Smooth muscle cell (in vitro differentiated cells): ENCODE measurements at regions not wholly inside any gene's neighbourhood (a gene's known extent, or its start where the extent isn't known, plus 50 kb on each side); places are given as distances from the start of the nearest gene placed in this dataset.

Source experiments
- DNase-seq: peaks from one replicate; lab custom pipeline; 2025; ENCODE audit not compliant: unreplicated experiment; lab: John Stamatoyannopoulos, UW
- H2AFZ ChIP-seq: fragments of 200-600 bp; sonication (generic); 2 replicates; pipeline ENCODE4 v1.6.0; 2016; ENCODE audit warnings: antibody characterized with exemption, low read depth, mild to moderate bottlenecking
- H3F3A ChIP-seq: fragments of 200-600 bp; sonication (generic); 2 replicates; pipeline ENCODE4 v1.6.0; 2017; ENCODE audit warnings: antibody characterized with exemption, low read depth
- H3K27ac ChIP-seq: fragments of 200-600 bp; sonication (generic); 2 replicates; pipeline ENCODE4 v1.5.1; 2016; ENCODE audit warnings: low read depth, mild to moderate bottlenecking
- H3K27me3 ChIP-seq: fragments of 200-600 bp; sonication (generic); 2 replicates; pipeline ENCODE4 v1.6.1; 2016; ENCODE audit warnings: low read depth, mild to moderate bottlenecking
- H3K36me3 ChIP-seq: fragments of 200-600 bp; sonication (generic); 2 replicates; pipeline ENCODE4 v1.5.1; 2016; ENCODE audit warnings: low read depth
- H3K4me1 ChIP-seq: fragments of 200-600 bp; sonication (generic); 2 replicates; pipeline ENCODE4 v1.5.1; 2016; ENCODE audit warnings: low read depth
- H3K4me2 ChIP-seq: fragments of 200-600 bp; sonication (generic); 2 replicates; pipeline ENCODE4 v1.6.0; 2016; ENCODE audit warnings: mild to moderate bottlenecking
- H3K4me3 ChIP-seq: fragments of 200-600 bp; sonication (generic); 2 replicates; pipeline ENCODE4 v1.5.1; 2016; ENCODE audit warnings: mild to moderate bottlenecking
- H3K79me2 ChIP-seq: fragments of 200-600 bp; sonication (generic); 2 replicates; pipeline ENCODE4 v1.6.0; 2016; ENCODE audit warnings: low read depth, mild to moderate bottlenecking
- H3K9ac ChIP-seq: fragments of 200-600 bp; sonication (generic); 2 replicates; pipeline ENCODE4 v1.6.0; 2016; ENCODE audit warnings: low read depth
- H3K9me3 ChIP-seq: fragments of 200-600 bp; sonication (generic); replicated peaks from 2 replicates; pipeline ENCODE4 v1.5.1; 2016; ENCODE audit warnings: low read depth
- H4K20me1 ChIP-seq: fragments of 200-600 bp; sonication (generic); 2 replicates; pipeline ENCODE4 v1.6.0; 2016; ENCODE audit warnings: low read depth
- WGBS: methylation state at CpG from one replicate; pipeline ENCODE4 v1.1.7; 2016; ENCODE audit warnings: low lambda C conversion rate; 5-methylcytosine and 5-hydroxymethylcytosine counted together
- TF ChIP-seq, protein P1 (sequence below): fragments of 200-600 bp; sonication (generic); IDR thresholded peaks from 2 replicates; pipeline ENCODE4 v1.5.1; 2017; ENCODE audit warnings: borderline replicate concordance, mild to moderate bottlenecking, antibody characterized with exemption; ENCODE audit not compliant: insufficient read depth, poor library complexity, severe bottlenecking

DNA sequence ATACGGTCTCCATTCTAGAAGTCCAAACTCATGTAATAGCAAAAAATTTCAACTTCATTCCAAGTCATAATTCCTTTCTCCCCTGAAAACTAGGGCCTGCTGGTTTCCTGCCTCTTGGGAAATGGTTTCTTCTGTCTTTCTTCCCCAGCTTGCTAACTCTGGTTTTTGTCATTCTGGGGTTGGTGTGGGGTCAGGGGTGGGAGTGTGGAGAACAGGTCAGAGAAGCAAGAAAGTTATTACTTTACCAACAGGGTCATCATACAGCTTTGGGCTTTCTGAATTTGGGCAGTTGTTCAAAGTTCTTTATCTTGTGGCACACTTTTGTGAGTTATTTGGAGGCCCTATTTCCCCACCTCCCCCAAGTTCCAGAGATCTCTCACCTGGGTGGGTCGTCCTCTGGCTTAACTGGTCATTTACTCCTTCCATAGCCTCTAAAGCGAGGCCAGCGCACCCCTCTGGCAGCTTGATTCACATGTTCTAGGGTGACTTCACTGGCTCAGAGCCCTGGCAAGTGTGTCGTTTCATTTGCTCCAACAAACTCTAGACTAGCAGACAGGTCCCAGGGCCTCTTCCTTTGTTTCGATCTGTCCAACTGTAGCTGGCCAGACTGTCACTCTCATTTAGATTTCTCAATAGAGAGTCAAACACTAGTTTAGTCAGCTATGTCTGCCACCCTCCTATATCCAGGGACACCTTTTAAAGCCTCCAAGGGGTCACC is 161.2 kb downstream of the JCAD start:
- Histone ChIP-seq H3K4me3 (no peak overlapping the region), H3K4me2 (no peak overlapping the region), H3K27me3 (no peaks in the 10 kb centered on the region), H3F3A (peaks cover 17% of the 10 kb centered on the region), H3K9me3 (no peaks in the 10 kb centered on the region), H2AFZ (no peak overlapping the region), H3K27ac (no peak overlapping the region), H3K9ac (no peak overlapping the region), H3K79me2 (no peaks in the 10 kb centered on the region), H4K20me1 (no peaks in the 10 kb centered on the region), H3K36me3 (no peaks in the 10 kb centered on the region), H3K4me1 (peaks cover 13% of the 10 kb centered on the region)
- WGBS = 92% methylated on average over 6 of the region's 6 CpGs
- TF ChIP-seq, protein P1, sequence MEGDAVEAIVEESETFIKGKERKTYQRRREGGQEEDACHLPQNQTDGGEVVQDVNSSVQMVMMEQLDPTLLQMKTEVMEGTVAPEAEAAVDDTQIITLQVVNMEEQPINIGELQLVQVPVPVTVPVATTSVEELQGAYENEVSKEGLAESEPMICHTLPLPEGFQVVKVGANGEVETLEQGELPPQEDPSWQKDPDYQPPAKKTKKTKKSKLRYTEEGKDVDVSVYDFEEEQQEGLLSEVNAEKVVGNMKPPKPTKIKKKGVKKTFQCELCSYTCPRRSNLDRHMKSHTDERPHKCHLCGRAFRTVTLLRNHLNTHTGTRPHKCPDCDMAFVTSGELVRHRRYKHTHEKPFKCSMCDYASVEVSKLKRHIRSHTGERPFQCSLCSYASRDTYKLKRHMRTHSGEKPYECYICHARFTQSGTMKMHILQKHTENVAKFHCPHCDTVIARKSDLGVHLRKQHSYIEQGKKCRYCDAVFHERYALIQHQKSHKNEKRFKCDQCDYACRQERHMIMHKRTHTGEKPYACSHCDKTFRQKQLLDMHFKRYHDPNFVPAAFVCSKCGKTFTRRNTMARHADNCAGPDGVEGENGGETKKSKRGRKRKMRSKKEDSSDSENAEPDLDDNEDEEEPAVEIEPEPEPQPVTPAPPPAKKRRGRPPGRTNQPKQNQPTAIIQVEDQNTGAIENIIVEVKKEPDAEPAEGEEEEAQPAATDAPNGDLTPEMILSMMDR = no peak
- no peak for DNase-seq

DNA sequence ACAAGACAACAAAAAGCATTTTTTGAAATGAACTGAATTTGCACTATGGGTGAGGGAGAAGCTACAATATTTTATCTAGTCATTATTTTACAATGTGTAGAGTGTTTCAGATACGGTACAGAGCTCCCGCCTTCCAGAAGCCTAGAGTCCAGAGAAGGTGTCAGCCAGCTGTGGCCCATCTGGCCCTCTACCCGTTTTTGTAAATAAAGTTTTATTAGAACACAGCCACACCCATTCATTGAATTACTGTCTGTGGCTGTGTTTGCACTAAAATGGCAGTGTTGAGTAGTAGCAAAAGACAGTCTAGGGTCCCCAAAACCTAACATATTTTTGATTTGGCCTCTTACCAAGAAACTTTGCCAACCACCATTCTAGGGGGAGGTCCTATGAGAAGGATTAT is 162.0 kb downstream of the JCAD start:
- TF ChIP-seq, protein P1 = no peak
- H2AFZ ChIP-seq = no peak overlapping the region
- peaks cover 13% of the 10 kb centered on the region for H3K4me1 ChIP-seq
- peaks cover 17% of the 10 kb centered on the region for H3F3A ChIP-seq
- no peaks in the 10 kb centered on the region for H4K20me1 ChIP-seq
- no peak for DNase-seq
- H3K27ac ChIP-seq = no peak overlapping the region
- H3K9me3 ChIP-seq = no peaks in the 10 kb centered on the region
- no peaks in the 10 kb centered on the region for H3K79me2 ChIP-seq
- H3K4me3 ChIP-seq = no peak overlapping the region
- no peak overlapping the region for H3K9ac ChIP-seq
- WGBS = 84% methylated on average over 3 of the region's 3 CpGs
- no peaks in the 10 kb centered on the region for H3K27me3 ChIP-seq
- no peaks in the 10 kb centered on the region for H3K36me3 ChIP-seq
- H3K4me2 ChIP-seq = no peak overlapping the region

DNA sequence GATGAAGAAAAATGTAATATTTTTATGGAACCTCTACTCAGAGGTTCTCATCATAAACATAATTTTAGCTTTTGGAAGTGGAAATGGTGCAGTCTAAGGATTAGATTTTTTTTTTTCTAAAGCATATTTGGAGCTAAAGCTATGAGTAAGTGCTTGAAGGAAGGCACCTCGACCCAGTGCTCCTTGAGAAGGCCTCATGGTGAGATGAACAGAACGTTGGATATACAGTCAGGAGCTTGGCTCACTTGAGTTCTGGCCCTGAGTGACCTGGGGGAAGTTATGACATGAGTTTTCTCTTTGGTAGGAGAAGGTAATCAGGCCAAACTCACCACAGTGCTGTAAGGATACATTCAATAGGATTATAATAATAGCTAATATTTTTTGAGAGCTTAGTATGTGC is 163.3 kb downstream of the JCAD start:
- Histone ChIP-seq H2AFZ (peak overlapping the region; percentile 23), H3K36me3 (no peaks in the 10 kb centered on the region), H3K27me3 (no peaks in the 10 kb centered on the region), H3K9me3 (no peaks in the 10 kb centered on the region), H3K79me2 (no peaks in the 10 kb centered on the region), H3K9ac (peak overlapping the region; percentile 39), H3K27ac (peak overlapping the region; percentile 91), H3K4me3 (no peak overlapping the region), H3K4me1 (peaks cover 13% of the 10 kb centered on the region), H4K20me1 (no peaks in the 10 kb centered on the region), H3K4me2 (peak overlapping the region; percentile 70), H3F3A (peaks cover 17% of the 10 kb centered on the region)
- 13% methylated on average over 2 of the region's 2 CpGs for WGBS
- TF ChIP-seq, protein P1 = no peak
- DNase-seq = no peak

DNA sequence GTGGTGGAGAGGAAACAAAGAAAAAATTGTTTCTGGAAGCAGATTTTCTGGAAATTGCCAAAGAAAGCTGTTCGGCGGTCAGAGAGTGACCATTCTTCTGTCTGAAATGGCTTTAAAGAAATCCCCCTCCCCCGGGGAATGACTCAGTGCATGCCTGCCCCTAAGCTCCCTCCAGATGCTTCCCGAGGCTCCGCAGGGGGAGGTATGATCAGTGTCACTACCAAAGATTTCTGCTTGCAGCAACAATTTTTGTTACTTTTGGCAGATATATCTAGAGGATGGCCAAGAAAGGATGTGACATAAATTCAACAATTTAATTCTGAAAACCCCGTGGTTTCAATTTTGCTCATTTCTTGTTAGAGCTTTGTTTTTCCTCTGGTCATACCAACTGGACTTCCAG is 163.9 kb downstream of the JCAD start:
- H3K79me2 ChIP-seq = no peaks in the 10 kb centered on the region
- no peak overlapping the region for H3K4me3 ChIP-seq
- peak overlapping the region; percentile 62 for H3K9ac ChIP-seq
- H3K9me3 ChIP-seq = no peaks in the 10 kb centered on the region
- H3K4me2 ChIP-seq = peak overlapping the region; percentile 70
- H4K20me1 ChIP-seq = no peaks in the 10 kb centered on the region
- H3F3A ChIP-seq = peaks cover 17% of the 10 kb centered on the region
- TF ChIP-seq, protein P1 = no peak
- peaks cover 13% of the 10 kb centered on the region for H3K4me1 ChIP-seq
- no peaks in the 10 kb centered on the region for H3K27me3 ChIP-seq
- no peaks in the 10 kb centered on the region for H3K36me3 ChIP-seq
- peak; percentile 13 for DNase-seq
- peak overlapping the region; percentile 23 for H2AFZ ChIP-seq
- peak overlapping the region; percentile 91 for H3K27ac ChIP-seq
- WGBS = 8% methylated on average over 6 of the region's 6 CpGs
